ENCODE measurements at regions not wholly inside any gene's neighbourhood (a gene's known extent, or its start where the extent isn't known, plus 50 kb on each side); places are given as distances from the start of the nearest gene placed in this dataset.

- peak; percentile 30 for DNase-seq (ENCODE audit: low spot score)
Observed at GRCh38 chr12:92581604-92582003, 121.2 kb upstream of the PLEKHG7 start.

DNA sequence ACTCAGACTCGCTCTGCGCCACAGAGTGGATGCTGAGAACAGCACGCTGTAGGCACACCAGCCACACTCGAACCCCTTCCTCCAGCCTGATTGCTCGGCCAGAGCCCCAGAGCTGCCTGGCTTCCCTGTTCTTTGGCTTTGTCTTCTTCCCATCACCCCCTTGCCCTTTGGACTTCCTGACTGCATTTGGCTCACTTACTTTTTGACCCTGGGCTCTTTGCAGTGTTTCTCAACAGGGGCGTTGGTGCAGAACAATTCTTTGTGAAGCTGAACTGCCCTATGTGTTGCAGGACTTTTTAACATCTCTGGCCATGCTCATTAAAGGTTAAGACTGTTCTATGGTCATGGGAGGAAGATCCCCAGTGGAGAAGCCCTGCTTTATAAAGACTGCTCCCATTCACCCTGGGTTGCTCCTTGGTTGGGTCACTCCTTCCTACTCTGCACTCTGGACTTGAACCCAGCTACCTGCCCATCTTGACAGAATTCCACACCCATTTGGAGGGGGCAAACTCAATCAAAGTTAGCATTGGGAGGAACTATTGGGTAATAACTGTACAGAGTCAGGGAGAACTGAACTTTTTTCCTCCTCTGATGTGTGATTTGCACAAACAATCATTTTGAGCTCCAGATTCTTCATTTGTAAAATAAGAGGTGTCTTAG, 127.7 kb upstream of the PLEKHG7 start:
- DNase-seq (ENCODE audit: low spot score), result no peak

DNA sequence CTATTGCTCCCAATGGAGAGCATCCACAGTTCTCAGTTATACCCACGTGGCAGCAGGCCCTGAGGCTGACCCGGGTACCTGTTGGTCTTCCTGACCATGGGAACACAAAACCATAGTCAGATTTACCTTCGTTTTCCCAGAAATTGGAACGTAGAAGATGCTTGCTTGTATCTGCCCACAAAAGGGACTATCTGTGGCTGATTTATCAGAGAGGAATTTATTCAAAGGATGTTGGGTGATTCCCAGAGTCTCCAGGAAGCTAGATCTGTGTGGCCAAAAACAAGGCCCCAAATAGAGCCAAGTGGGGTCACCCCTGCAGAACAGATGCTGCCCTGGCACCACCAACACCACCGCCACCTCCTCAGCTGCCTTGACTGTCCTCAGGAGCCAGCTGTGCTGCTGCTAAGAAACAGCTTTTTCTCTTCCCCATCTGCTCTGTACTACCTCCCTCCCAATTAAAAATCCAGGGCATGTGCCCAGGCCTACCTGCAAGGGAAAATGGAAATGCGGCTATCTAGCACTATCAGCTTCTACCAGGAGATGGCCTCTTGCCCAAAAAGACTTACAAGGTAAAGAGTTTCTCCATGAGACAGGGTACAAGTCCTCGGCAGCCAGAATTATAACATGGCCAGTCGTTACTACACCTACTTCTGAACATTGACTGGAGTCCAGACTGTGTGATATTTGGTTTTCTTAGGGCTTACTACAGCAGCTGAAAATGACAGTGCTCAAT, 128.6 kb upstream of the PLEKHG7 start:
- no peak for DNase-seq (ENCODE audit: low spot score)

DNA sequence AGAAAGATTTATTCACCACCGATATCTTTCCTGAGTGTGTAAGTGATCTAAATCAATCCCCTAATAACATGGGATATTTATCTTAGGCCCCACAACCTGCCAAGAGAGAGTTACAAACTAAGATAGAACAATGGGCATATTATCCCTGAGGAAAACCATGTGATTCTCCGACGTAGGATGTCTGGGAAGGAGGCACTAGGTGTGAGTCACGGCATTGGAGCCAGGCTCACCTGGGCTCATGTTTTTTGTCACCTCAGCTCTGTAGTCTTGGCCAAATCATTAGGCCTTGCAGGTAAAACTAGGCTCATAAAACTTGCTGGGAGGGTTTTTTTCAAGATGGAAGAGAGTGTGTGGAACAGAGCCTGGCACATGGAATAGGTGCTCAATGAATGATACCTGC, 129.7 kb upstream of the PLEKHG7 start:
- DNase-seq (ENCODE audit: low spot score), result no peak

DNA sequence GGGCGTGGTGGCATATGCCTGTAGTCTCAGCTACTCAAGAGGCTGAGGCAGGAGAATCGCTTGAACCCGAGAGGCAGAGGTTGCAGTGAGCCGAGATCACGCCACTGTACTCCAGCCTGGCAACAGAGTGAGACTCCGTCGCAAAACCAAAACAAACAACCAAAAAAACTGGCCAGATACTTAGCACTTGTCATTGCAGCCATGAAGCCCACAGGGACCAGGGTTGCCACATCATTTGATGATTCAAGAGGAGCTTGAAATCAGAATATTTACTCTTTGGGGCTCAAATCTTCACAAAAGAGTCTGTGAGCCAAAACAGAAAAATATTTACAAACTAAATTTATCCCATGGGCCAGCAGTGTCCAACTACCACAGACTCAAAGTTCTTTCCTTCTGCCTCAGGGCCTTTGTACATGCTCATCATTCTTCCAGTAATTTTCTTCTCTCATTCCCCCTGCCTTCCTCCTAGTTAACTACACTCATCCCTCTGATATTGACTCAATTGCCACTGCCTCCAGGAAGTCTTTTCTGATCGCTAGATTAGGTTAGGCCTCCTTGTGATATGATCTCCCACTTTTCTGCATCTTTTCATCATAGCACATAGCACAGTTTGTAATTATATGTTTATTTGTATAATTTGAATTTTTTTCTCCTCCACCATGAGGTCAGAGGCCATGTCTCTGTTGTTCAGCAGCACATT, 130.8 kb upstream of the PLEKHG7 start:
- no peak for DNase-seq (ENCODE audit: low spot score)

DNA sequence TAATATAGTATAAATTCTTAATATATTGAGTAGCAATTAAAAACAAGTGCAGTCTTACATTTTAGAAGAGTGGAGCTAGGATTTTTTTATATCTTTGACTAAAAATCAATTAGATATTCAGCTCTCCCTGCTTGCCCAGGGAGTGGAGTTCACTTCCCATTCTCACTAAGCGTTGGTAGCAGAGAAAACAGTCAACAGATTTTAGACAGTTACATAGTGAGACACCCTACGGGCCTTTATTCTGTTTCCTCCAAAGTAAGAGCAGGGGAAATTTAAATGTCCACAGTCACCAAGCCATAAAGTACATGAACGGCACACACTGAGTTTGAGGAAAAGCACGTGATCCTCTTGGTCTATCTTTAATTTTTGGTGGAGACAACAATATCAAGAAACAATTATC, 131.6 kb upstream of the PLEKHG7 start:
- no peak for DNase-seq (ENCODE audit: low spot score)

- DNase-seq (ENCODE audit: low spot score), result peak; percentile 92
Observed at GRCh38 chr12:92570056-92570753, 132.6 kb upstream of the PLEKHG7 start.

DNA sequence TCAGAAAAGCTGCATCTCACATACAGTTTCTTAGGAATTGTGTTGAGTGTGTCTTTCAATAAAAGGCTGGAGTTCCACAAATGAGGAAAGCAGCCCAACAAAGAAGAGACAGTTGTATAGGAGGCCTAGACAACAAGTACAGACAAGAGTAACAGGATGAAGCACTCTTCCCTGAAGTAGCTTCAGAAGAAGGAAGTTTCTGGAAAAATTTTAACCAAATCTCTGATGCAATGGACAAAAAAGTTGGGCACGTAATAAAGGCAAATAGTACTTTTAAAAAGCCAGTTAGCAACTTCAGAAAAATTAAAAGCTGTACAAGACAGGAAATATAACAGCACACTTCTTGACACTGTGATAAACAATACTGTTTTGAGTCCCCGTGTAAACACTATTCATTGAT, 134.1 kb upstream of the PLEKHG7 start:
- DNase-seq (ENCODE audit: low spot score), result no peak

DNA sequence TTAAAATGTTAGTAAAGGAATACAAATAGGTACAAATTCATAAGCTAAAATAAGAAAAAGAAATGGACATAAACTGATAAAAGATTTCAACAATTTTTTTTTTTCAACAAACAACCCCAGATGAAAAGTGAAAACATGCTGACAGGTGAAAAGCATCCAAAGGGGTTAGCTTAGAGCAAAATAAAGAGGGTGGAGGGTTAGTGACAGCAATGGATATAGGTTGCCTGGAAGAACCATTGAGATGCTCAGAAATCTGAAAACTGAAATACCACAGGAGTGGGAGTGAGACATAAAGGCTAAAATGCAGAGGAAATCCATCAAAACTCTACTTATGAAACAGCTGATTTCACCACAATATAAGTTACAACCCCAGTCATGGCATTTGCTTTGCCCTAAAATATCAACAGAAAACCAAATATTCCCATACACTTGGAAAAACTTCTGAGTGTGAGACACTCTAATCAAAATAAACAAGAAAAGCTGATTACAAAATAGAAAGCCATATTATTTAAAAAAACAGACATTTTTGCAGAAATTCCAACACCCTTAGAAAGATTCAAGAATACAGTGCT, 136.3 kb upstream of the PLEKHG7 start:
- DNase-seq (ENCODE audit: low spot score), result no peak

GRCh38 chr12:92563819-92564218, 139.0 kb upstream of the PLEKHG7 start:
- no peak for DNase-seq (ENCODE audit: low spot score)

DNA sequence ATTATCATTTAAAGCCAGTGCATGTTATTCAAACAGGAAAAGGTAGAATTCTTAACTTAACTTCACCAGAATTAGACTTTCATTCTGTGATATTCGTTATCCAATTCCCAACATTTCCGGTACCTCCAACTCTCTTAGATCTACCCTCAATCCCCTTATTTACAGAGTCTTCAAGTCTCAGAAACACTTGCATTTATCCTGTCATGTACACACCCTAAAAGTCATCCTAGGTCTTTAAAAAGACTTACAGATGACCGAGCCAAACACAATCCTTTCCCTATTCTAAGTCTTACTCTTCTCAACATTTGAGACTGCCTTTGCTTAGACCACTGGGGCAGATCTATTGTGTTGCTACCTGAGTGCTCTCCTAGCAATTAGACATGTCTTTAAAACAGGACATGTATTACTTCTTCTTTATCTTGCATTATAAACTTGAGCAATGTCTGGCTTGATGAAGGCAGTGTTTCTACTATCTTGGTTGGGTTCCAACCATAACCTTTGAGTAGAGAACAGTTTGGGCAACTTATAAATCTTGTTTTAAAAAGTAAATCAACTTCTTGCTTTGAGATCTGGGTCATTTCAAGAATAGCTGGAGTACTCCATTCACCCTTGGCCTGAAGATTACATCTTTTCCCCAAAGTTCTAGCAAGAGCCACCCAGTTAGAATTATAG, 140.6 kb upstream of the PLEKHG7 start:
- DNase-seq (ENCODE audit: low spot score), result no peak

DNA sequence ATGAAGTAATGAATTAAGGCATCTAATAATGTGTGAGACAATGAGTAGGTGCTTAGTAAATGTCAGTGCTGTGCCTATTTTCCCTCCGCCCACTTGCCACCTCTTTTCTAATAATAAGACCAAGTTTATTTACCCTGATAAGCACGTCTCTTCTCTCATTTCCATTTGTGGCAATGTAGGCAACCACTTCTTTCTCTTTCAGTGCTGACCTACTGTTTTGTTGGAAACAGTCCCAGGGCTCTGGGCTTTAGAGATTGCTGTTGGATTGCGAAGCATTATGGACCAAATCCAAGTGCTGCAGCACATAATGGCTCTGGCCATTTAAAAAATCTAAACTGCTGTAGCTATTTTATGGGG, 141.3 kb upstream of the PLEKHG7 start:
- peak; percentile 68 for DNase-seq (ENCODE audit: low spot score)

DNA sequence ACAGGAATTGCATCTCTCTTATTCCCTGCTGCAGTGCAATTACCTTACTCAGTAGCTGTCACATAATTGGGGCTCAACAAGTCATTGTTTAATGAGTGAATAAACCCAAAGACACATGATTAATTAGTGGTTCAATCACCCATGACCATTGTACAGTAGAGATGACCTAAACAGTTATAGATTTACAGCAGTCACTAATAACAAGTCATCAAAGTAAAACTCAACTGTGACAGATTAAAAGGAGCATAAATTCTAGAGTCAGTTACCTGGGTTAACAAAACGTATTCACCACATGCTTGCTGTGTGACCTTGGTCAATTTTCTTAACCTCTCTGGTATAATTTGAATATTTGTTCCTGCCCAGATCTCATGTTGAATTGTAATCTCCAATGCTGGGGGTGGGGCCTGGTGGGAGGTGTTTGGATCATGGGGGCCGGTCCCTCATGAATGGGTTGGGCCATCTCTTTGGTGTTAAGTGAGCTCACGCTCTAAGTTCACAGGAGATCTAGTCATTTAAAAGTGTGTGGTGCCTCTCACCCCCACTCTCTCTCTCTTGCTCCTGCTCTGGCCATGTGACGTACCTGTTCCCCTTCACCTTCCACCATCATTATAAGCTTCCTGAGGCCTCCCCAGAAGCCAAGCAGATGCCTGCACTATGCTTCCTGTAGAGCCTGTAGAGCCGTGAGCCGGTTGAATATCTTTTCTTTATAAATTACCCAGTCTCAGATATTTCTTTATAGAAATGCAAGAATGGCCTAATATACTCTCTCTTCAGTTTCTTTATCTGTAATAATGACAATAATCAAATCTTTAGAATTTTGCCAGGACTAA, 141.9 kb upstream of the PLEKHG7 start:
- no peak for DNase-seq (ENCODE audit: low spot score)

GRCh38 chr12:92558806-92559205, 144.0 kb upstream of the PLEKHG7 start:
- no peak for DNase-seq (ENCODE audit: low spot score)

- DNase-seq (ENCODE audit: low spot score), result no peak
Observed at GRCh38 chr12:92558215-92558773, 144.5 kb upstream of the PLEKHG7 start.

DNA sequence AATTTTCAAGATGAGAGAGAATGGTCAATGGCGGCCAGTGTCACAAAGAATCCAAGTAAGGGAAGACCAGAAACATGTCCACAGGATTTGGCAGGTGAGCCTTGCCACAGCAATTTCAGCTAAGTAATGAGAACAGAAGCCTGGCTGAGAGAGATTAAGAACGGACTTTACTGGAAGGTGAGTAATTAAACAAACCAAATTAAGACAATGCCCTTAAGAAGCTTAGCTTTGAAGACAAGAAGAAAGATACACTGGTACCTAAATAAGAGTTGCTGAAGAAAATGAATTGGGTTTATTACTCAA, 145.4 kb upstream of the PLEKHG7 start:
- no peak for DNase-seq (ENCODE audit: low spot score)

DNA sequence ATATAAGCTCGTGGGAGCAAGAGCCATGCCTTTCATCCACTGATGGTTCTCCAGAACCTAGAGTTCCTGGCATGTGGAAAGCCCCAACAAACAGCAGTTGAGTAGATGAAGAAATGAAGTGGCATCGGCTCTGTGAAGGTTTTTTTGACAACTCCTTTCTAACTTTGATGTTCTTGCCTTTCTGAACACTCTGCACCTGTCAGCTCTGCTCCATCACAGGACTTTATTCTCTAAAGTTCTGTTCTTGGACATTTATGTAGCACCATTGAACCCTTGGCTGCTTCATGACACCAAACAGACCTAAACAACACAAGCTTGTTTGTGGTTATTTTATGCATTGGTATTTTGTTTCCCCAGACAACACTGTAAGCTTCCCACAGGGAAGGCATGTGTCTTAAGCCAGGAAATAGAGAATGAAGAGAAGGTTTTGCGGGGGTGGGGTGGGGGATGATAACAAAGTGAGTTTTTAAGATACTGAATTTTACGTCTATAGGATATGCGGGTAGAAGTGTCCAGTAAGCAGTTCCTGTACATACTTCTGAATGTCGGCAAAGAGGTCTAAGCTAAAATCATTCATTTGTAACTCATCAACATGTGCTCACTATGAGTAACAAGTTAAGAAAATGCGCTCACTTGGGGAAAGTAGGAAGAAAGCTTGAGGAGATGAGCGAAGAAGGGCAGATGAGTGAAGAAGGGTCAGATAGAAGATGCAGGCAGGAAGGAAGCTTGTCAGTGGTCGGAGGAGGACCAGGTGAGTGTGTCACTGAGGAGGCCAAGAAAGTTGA, 146.0 kb upstream of the PLEKHG7 start:
- DNase-seq (ENCODE audit: low spot score), result no peak

GRCh38 chr12:92556141-92556540, 146.6 kb upstream of the PLEKHG7 start:
- no peak for DNase-seq (ENCODE audit: low spot score)

- no peak for DNase-seq (ENCODE audit: low spot score)
Observed at GRCh38 chr12:92554158-92555073, 148.4 kb upstream of the PLEKHG7 start.

Data from Ammon's horn (tissue), 1 donor.